Neural crest cell (in vitro differentiated cells): ENCODE measurements at regions not wholly inside any gene's neighbourhood (a gene's known extent, or its start where the extent isn't known, plus 50 kb on each side); places are given as distances from the start of the nearest gene placed in this dataset.

Experiments
- DNase-seq: peaks from one replicate; pipeline ENCODE4 v3.0.0; 2021; ENCODE audit warnings: low read depth, mixed read lengths, low spot score
- H3K27ac Mint-ChIP-seq: one replicate; pipeline ENCODE4 v1.8.0; 2021; ENCODE audit warnings: mild to moderate bottlenecking, mixed read lengths; ENCODE audit not compliant: unreplicated experiment
- H3K27me3 Mint-ChIP-seq: 2 replicates; pipeline ENCODE4 v1.8.0; 2021; ENCODE audit warnings: low read depth, mild to moderate bottlenecking, mixed read lengths
- H3K36me3 Mint-ChIP-seq: 2 replicates; pipeline ENCODE4 v1.8.0; 2021; ENCODE audit warnings: low read depth, mild to moderate bottlenecking, mixed read lengths
- H3K4me1 Mint-ChIP-seq: 2 replicates; pipeline ENCODE4 v1.8.0; 2021; ENCODE audit warnings: mixed read lengths
- H3K4me3 Mint-ChIP-seq: one replicate; pipeline ENCODE4 v1.8.0; 2021; ENCODE audit warnings: mild to moderate bottlenecking, mixed read lengths
- H3K9me3 Mint-ChIP-seq: 2 replicates; pipeline ENCODE4 v1.8.0; 2021; ENCODE audit warnings: mixed read lengths
- TF ChIP-seq, protein P1 (sequence below): fragments of 200-600 bp; sonication (generic); conservative IDR thresholded peaks from 2 replicates; pipeline ENCODE4 v1.5.0; 2021; ENCODE audit warnings: antibody characterized with exemption, mild to moderate bottlenecking

DNA sequence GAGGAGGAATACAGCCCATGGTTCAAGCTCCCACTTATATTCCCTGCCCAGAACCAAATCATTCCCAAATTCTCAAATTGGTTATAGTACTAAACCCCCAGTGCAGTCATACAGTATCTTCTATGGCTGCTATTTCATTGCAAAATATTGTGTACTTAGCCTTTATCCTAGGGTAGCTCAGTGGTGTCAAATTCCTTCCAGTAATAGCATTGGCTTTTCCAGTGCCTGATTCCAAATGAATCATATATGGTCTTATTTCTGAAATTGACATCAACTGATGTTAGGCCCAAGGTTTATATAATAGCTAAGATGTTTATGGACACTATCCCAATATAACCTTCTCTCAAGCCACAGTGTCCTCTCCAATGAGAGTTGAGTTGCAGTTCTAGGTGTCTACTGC is 256.7 kb downstream of the NDUFS4 start:
- H3K27ac Mint-ChIP-seq, result no peak overlapping the region
- no peaks in the 10 kb centered on the region for H3K4me1 Mint-ChIP-seq
- no peak for DNase-seq
- TF ChIP-seq, protein P1, sequence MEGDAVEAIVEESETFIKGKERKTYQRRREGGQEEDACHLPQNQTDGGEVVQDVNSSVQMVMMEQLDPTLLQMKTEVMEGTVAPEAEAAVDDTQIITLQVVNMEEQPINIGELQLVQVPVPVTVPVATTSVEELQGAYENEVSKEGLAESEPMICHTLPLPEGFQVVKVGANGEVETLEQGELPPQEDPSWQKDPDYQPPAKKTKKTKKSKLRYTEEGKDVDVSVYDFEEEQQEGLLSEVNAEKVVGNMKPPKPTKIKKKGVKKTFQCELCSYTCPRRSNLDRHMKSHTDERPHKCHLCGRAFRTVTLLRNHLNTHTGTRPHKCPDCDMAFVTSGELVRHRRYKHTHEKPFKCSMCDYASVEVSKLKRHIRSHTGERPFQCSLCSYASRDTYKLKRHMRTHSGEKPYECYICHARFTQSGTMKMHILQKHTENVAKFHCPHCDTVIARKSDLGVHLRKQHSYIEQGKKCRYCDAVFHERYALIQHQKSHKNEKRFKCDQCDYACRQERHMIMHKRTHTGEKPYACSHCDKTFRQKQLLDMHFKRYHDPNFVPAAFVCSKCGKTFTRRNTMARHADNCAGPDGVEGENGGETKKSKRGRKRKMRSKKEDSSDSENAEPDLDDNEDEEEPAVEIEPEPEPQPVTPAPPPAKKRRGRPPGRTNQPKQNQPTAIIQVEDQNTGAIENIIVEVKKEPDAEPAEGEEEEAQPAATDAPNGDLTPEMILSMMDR, result no peak
- H3K9me3 Mint-ChIP-seq, result no peaks in the 10 kb centered on the region
- H3K27me3 Mint-ChIP-seq, result no peaks in the 10 kb centered on the region
- H3K36me3 Mint-ChIP-seq, result no peaks in the 10 kb centered on the region
- no peak overlapping the region for H3K4me3 Mint-ChIP-seq

DNA sequence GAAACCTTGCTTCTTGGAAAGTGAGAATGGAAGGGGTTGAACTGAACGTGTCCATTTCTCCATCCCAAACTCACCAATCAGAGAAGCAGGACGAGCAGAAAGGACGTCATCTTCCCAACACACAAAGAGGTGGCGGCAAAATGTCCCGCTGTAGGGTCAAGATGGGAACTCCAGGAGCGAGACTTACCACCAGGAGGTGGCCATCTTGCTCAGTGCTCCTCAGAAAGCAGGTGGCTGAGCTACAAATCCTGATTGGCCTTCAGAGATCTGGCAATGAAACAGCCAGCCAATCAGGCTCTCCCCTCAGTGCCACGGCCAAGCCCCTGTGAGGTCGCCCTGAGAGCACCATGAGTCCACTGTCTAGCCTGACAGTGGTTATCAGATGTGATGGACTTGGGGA is 259.0 kb downstream of the NDUFS4 start:
- Mint-ChIP-seq H3K4me3 (no peak overlapping the region), H3K9me3 (no peaks in the 10 kb centered on the region), H3K36me3 (no peaks in the 10 kb centered on the region), H3K27me3 (no peaks in the 10 kb centered on the region), H3K4me1 (no peaks in the 10 kb centered on the region), H3K27ac (no peak overlapping the region)
- TF ChIP-seq, protein P1, result no peak
- no peak for DNase-seq

- no peak for DNase-seq
- Mint-ChIP-seq H3K27me3 (no peaks in the 10 kb centered on the region), H3K4me3 (no peak overlapping the region)
Observed at GRCh38 chr5:53820119-53820801, 259.8 kb downstream of the NDUFS4 start.

DNA sequence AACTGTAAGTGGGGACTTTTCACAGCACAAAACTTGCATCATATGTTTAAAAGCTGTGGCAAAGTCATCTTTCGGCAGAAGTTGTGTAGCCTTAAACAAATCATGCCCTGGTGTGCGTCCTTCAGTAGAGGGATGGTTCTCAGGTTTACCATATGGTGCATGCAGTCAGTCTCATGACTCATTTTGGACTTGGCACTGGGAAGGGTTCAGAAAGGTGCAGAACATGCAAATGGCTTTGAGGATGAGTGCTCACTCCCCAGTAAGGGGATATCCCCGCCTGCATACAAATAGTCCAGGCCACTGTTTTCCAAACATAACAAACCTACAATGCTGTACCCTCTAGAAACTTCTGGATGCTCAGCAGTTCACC is 260.3 kb downstream of the NDUFS4 start:
- no peaks in the 10 kb centered on the region for H3K27me3 Mint-ChIP-seq
- no peaks in the 10 kb centered on the region for H3K36me3 Mint-ChIP-seq
- peaks cover under 1% of the 10 kb centered on the region for H3K9me3 Mint-ChIP-seq
- no peak overlapping the region for H3K27ac Mint-ChIP-seq
- DNase-seq, result no peak
- H3K4me1 Mint-ChIP-seq, result no peaks in the 10 kb centered on the region
- H3K4me3 Mint-ChIP-seq, result no peak overlapping the region
- TF ChIP-seq, protein P1, result no peak

More at GRCh38 chr5:53820119-53820801, 259.8 kb downstream of the NDUFS4 start:
- TF ChIP-seq, protein P1, result no peak
- Mint-ChIP-seq H3K36me3 (no peaks in the 10 kb centered on the region), H3K9me3 (no peaks in the 10 kb centered on the region), H3K4me1 (no peaks in the 10 kb centered on the region), H3K27ac (no peak overlapping the region)

DNA sequence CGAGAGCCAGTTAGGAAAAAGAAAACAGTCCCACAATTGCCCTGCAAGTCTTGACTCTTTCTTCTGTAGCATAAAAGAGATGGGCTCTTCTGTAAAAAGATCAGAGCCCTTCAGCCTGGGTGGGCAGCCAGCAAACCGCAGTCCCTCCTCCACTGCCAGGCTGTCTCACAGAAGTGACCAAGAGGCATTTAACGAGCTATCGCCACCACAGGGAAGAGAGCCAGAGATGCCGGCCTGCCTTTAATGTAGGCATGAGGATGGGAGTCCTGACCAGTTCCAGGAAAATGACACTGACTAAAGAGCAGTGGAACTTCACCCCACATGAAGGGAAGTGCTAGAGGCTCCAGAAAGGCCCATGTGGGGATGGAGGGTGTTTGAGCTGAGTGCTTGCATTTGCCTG is 264.6 kb downstream of the NDUFS4 start:
- Mint-ChIP-seq H3K36me3 (peaks cover 2% of the 10 kb centered on the region), H3K27me3 (no peaks in the 10 kb centered on the region), H3K9me3 (peaks cover 6% of the 10 kb centered on the region), H3K4me3 (no peak overlapping the region), H3K4me1 (no peaks in the 10 kb centered on the region), H3K27ac (no peak overlapping the region)
- no peak for DNase-seq
- TF ChIP-seq, protein P1, result no peak
